Daoy (cell line): ENCODE measurements at regions not wholly inside any gene's neighbourhood (a gene's known extent, or its start where the extent isn't known, plus 50 kb on each side); places are given as distances from the start of the nearest gene placed in this dataset.
"Not testable (repeated sequence)": the region's sequence is repeated elsewhere in the genome, so short reads cannot be mapped to it uniquely, and the experiment has no call there.

Source experiments
- DNase-seq: peaks from one replicate; pipeline ENCODE4 v3.0.0-alpha.2; 2015; ENCODE audit warnings: low read depth

DNA sequence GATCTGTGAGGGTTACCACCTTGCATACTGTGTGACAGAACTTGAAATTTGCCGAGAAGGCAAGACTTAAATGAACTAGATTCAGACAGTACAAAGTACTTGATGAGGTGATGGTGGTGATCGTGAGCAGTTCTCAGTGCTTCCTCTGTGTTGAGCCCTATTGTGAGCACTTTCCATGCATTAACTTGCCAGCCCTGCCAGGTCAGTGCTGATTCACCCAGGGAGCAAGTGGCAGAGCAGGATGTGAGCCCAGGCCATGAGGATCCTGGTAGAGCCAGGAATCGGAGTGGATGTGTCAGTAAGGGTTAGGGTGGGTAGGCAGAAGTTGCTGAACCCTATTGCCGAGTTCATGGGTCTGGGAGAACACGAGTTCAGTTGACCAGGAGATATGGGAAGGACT lies 4545.7 kb upstream of the TPTE start:
- not testable (repeated sequence) for DNase-seq

DNA sequence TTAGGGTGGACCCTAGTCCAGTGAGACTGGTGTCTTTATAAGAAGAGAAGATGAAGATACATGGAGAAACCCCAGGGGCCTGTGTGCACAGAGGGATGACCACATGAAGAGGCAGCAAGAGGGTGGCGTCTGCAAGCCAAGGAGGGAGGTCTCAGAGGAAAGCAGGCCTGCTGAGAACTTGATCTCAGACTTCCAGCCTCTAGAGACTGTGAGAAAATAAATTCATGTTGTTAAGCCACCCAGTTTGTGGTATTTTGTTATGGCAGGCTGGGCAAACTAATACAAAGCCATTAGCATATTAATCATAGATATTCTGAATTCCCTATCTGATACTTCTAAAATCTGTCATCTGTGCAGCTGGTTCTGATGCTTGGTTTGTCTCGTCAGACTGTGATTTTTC lies 4523.8 kb upstream of the TPTE start:
- not testable (repeated sequence) for DNase-seq

DNA sequence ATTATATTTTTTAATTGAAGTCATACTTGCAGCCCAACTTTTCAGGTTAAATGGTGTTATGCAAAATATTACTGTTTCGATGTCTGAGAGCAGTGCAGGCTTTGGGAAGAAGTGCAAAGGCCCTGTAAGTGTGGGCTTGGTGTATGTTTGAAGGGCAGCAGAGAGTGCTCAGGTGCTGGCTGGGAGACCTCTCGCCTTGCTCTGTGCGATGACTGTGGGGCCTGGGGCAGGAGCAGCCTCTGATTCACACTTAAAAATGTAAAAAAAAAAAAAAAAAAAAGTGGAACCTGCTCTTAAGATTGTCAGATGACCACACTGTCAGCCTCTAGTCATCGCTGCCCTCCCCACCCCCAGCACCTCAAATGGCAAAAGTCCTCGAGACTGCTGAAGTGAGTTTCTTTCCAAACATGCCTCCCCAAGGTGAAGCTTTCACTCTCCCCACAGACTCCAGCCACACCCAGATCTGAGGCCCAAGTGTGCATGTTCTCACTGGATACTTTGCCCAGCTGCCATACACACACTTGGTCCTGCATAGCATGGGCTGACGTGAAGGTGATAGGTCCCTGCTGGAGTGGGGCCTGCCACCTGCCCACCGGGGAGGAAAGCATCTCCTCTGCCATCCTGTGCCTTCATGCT lies 4505.8 kb upstream of the TPTE start:
- not testable (repeated sequence) for DNase-seq

DNA sequence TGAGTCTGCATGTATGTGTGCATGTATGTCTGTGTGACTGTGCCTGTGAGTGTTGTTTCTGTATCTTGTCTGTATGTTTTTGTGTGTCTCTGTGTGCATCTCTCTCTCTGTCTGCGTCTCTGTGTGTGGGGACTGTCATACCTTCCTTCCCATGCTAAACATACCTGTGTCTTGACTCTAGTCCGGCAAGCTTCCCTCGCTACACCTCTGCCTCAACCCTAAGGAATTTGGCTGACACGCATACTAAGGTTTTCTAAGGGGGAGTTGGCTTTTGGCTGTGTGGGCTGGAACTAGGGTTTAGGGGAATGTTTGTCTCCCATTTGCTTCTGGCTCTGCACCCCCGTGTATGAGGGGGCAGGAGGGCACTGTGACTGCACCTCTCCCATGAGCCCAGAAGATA lies 4500.9 kb upstream of the TPTE start:
- not testable (repeated sequence) for DNase-seq

DNA sequence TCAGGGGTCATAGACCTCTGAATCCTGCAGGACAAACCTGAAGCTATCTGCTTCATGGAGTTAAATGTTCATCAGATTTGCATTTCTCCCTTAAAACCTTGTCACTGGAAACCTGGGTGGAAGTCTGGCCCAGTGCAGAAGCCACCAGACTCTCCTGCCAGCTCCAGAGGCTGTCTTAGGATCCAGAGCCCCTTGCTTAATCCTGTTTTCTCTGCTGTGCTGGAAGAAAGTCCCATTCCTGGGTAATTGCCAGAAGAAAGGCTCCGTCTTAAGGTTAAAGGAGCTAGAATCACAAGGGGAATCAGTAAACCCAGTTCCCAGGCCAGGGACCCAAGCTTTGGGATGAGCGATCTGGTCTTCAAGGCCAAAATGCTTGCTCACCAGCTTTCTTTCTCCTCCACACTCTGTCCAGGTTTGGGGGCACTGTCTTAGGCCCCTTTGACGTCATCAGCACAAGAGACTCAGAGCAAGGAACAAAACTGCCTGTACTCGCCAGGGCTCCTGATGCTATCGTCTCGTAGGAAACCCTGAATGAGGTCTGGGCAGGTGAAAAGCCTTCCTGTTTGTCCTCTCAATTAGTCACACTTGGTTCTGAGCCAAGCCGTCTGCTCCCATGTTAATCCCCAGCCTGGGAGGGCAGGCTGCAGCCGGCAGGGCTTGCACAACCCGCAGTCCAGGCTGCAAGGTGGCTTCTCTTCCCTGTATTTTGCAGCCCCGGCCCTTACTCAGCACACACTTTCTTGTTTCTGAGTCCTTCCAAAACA lies 4500.2 kb upstream of the TPTE start:
- not testable (repeated sequence) for DNase-seq

DNA sequence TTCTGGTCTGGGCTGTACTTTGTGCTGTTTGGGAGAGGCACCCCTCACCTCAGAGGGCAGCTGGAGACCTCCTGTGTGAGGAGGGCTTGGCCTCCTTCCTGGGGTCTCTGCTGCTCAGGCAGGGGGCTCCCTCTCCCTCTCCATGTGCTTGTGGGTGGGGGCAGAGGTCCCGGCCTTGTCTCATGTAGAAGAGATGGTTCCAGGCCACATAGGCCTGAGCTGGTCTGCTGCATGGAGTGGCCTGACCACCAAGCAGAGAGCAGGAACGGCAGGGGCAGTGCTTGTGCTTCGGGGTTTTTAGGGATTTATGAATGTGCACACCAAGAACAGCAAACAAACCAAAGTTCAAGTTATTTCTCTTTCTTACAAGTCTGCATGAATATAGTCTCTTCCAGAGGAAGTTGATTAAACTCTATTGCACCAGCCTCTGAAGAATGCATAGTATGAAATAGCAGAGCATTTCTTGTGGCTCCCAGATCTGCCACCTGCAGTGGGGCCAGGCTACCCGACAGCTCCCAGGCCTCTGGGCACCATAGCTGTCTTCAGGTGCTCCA lies 4499.6 kb upstream of the TPTE start:
- not testable (repeated sequence) for DNase-seq

DNA sequence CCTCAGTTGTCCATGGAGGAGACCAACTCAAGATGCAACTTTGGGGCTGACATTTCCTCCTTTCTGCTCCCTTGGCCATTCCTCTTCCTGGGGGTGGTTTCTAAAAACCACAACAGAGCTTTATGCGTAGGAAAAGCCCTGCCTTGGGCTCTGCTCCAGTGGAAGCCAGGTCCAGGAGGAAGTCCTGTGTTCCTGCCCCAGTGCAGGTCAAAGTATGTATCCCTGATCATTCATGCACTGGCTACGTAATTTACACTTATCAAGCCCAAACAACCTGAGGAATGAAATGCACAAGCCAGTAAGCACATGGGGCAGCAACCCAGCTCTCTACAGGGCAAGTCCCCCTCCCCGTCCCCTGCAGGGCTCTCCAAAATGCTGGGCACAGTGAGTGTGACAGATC lies 4498.1 kb upstream of the TPTE start:
- DNase-seq = not testable (repeated sequence)

DNA sequence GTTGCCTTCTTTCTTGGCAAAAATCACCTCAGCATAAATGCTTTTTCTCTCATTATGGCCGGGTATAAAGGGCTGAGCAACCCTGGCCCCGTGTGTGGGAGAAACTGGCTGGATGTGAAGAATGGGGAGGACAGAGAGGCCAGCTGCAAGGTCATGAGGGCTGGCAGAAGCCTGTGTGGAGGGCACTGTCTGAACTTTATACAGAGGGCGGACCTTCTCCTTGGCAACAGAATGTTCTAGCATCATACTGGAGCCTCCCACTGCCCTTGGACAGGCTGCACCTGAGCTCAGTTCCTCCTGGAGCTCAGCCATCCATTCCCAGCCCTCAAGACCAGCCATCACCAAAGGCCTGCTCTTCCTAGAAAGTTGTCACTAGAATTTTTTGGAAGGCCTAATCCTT lies 4496.2 kb upstream of the TPTE start:
- not testable (repeated sequence) for DNase-seq

DNA sequence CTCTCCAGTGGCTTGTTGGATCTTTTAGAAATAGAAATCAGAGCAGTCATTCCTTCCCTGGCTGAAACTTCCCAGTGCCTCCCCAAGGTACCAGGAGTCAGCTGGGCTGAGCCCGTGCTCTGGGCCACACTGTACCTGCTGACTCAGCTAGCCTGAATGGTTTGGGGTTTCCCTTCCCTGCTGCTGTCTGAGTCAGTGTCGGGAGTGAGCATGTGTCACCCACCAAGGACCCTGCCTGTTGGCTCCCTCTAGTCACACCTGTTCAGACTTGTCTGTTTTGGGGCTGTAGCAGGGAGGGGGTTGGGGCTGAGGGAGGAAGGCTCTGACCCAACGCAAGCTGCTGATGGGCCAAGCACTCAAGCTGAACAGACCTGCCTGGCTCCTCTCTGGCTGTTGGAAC lies 4493.9 kb upstream of the TPTE start:
- not testable (repeated sequence) for DNase-seq

DNA sequence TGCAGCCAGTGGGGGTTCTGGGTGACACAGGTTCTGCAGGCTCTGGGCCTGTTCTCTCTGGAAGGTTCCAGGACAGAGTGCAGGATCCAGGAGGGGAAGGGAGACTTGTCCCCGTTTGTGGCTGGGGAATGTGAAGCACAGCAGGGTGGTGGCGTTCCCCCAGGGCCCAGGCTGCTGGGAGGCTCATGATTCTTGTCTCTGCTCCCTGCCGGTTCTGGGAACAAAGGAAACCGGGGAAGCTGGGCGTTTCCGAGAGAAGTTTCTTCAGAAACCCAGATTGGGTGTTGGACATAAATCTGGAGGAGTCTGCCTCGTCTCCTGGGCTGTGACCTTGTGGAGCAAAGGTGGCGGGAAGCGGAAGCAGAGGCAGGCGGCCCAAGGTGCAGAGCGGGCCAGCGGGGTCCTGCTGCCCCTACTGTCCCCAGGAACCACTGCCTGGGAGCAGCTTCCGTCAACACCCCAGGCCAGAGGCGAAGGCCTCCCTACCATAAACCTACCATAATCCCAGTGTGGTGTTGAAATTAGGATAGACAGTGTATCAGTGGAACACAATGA lies 4487.2 kb upstream of the TPTE start:
- not testable (repeated sequence) for DNase-seq

DNA sequence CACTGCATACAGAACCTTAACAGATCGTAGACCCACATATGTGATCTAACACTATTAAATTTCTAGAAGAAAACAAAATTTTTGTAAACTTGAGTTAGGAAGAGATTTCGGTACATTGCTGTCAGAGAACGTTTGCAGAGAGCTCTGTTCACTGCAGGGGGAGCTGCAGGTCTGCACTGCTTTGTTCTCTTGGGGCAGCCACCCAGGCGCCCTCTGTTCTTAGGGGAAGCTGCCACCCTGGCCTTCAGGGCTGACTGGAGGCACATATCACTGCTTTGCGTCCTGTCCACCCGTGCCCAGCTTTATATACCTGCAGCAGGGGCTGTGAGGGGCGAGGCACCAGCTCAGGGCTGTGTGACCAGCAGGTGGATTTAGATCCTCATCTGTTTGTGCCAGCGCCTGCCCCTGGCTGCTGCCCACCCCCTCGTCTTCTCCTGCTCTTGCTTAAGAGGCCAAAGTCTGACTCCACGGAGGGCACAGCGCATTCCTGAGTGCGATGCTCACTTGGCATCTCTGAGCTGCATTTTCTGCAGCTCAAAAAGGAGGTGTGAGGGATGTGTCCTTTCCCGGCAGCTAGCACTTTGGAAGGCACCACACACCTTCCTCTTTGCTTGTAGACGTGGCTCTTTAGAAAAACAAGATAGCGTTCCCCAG lies 4486.4 kb upstream of the TPTE start:
- not testable (repeated sequence) for DNase-seq

DNA sequence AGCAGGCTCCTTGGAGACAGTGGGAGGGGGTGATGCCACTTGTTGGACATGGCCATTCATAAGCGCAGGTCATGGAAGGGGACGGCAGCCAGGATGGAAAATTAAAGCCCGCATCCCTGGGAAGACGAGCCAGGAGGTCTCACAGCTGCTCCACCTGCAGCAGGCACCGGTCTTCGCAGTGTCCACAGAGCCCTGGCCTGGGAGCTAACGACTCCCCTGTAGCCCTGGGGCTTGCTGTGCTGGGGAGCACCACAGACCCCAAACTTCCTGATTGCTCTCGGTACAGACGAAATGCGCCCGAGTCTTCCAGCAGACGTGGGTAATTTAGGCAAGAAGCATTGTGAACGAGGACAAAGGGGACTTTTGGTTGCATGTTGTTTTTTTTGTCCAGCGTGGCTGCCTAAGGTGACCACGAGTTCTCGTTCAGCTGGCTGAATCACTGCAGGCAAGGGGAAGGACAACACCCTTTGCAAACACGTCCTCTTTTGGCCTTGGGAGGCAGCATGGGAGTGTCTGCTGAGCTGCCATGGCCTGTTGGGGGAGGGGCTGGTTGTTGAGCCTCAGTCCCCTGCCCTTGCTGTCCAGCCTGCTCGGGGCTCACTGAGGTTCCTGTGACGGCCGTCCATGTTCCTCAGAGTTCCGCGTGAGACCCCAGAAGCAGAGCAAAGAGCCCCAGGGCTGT lies 4485.8 kb upstream of the TPTE start:
- not testable (repeated sequence) for DNase-seq

DNA sequence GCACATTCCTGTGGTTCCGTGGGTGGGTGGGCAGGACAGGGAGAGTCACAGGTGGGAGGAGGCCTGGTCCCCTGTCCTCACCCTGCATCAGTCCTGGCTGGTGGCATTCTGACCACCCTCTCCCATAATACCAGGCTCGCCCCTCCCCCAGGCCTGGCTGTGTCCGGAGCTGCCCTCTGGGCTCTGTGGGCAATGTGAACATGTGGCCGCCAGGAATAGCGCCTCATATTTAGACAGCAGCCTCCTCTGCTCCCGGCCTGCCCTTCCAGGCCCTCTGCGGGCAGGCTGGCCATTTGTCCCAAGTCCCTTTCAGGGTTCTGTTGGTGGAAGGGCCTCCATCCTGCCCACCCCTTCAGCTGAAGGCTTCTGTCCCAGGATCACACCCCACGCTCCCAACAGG lies 4482.2 kb upstream of the TPTE start:
- not testable (repeated sequence) for DNase-seq

DNA sequence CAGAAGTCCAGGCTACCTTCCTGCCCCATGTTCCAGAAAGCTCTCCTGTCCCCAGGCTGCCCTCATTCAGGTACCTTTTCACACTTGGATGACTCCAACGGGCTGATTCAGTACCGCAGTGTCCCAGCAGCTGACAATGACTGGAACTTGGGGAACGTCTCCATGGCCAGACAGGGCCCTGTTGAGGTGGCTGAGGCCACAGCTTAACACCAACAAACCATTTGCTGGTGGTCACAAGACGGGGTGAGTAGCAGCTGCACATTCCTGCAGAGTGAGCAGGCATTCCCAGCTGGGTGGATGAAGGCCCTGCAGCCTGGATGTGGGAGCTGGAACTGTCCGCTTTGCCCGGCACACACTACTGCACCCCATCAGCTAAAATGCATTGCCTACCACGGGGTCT lies 4481.3 kb upstream of the TPTE start:
- DNase-seq = not testable (repeated sequence)

DNA sequence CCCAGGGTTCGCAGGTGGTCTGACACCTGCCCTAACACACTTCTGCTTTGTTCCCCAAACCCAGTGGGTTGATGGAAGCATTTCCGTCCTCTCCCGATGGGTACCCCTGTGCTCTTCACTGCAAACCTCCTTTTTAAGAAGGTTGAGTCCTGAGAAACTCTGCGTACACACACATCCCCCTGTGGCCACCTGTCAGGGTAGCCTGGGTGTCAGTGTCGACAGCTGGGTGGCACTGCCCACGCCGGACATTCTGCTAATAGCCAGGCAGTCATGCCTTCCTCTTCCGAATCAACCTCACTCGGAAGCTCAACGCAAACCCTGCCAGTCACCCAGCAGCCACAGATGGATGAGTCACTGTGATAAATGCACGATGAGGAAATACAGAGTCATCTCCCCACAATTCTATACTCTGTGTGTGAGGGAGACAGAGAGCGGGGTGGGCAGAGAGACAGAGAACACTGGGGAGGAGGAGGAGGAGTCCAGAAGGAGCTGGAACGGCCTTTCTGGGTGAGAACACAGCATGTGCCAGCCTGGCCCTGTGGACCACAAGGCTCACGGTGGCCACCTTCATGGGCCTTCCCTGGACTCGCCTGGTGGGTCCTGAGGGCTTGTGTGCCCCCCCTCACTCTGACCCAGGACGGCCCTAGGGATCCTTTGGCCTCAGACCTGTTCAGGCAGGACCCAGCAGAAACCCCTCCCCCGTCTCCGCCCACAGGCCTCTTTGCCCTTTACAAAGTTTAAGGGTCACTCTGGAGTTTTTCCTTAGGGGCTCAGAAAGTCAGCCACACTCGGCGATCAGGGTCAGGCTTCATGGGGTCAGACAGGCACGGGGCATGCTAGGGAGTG lies 4477.7 kb upstream of the TPTE start:
- not testable (repeated sequence) for DNase-seq

DNA sequence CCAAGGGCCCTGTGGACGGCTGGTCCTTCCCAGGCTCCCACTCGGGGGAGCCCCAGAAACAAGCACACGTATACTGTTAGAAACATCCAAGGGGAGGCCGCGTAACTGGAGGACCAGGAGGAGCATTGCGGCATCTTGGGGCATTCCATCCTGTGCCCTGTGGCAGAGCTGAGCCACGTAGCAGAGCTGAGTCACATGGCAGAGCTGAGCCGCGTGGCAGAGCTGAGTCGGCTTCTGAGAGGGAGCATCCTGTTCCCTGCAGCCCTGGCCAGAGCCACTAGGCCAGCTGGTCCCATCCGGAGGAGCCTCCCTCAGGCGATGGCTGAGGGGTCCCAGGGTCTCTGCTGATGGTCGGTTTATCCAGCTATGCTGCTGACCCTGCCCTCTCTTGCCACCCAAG lies 4476.7 kb upstream of the TPTE start:
- not testable (repeated sequence) for DNase-seq

DNA sequence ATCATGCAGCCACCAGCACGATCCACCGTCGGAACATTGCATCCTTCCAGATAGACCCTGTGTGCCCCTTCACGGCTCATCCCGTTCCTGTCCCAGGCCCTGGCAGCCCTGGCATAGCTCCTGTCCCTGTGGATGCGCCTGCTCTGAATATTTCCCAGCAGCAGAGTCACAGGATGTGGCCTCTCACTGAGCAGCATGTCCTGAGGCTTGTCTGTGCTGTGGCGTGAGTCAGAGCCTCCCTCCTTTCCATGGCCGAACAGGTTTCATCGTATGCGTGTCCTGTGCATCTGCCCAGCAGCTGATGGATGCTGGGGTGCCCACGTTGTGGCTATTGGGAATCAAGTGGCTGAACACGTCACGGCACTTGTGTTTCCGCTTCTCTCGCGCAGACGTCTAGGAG lies 4471.5 kb upstream of the TPTE start:
- DNase-seq = not testable (repeated sequence)

DNA sequence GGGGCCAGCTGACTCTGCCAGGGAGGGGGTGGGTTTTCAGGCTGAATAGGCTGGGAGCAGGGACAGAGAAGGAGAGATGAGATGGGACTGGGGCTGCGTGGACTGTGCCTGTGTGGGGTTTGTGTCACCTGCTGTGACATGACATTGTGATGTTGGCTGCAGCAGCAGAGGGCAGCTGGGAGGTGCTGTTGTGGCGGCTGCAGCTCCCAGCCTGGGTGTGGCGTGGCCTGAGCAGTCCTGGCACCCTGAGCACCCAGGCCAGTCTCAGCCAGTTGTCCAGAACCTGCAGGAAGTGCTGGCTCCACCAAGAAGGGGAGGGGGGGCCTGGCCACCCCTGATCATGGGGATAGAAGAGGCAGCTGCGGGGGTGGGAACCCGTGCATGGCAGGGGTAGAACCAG lies 4469.3 kb upstream of the TPTE start:
- DNase-seq = not testable (repeated sequence)

DNA sequence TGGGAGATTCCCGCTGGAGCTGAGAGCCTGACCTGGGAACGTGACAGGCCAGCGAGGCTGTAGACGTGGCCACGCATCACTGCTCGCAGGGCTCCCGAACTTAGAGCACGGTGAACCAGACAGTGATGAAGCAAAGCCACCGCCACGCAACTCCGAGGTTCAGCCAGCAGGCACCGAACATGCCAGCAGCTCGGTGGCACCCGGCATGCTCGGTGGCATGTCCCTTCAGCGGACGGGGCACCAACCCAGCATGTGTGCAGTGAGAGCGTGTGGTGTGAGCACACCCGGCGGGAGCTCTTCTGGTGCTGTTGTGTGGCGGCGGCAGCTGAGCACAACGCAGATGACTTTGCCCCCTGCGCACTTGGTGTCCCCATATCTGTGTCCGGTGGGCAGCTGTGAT lies 4468.2 kb upstream of the TPTE start:
- DNase-seq = not testable (repeated sequence)

DNA sequence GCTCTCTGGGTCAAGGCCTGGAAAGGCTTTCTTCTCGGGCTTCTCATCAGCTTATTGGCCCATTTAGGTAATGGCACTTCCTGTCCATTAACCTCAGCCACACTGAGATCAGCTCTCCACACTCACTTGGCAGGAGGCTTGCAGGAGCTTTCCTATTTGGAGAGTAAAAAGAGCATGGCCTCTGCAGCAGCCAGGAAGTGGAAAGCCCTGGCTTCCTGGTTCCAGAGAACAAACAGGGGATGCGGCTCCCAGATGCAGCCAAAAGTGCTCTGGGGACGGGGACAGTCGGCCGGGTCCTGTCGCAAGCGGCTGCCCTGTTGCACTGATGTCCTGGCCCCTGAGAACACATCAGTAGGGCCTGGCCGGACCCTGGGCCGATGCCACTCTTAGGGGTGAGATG lies 4462.4 kb upstream of the TPTE start:
- DNase-seq = not testable (repeated sequence)
